Mesenchymal stem cell (in vitro differentiated cells and primary cell): ENCODE measurements at regions not wholly inside any gene's neighbourhood (a gene's known extent, or its start where the extent isn't known, plus 50 kb on each side); places are given as distances from the start of the nearest gene placed in this dataset.

Source experiments
- DNase-seq: peaks from one replicate; pipeline ENCODE4 v3.0.0-alpha.2; 2013
- H2AFZ ChIP-seq: one replicate; pipeline ENCODE4 v1.6.1; 2013; ENCODE audit warnings: low read depth, mild to moderate bottlenecking, control low read depth, inconsistent platforms, low read length, moderate library complexity
- H2AK5ac ChIP-seq: 2 replicates; pipeline ENCODE4 v1.6.1; 2013; ENCODE audit warnings: low read length, moderate library complexity, mild to moderate bottlenecking, inconsistent platforms; ENCODE audit not compliant: severe bottlenecking
- H2BK120ac ChIP-seq: one replicate; pipeline ENCODE4 v1.6.1; 2013; ENCODE audit warnings: low read depth, mild to moderate bottlenecking, inconsistent platforms, low read length, moderate library complexity
- H2BK12ac ChIP-seq, 2 experiments: one replicate each; pipeline ENCODE4 v1.6.1; 2013; ENCODE audit warnings: inconsistent platforms in 2 of 2, low read length in 2 of 2, mild to moderate bottlenecking in 2 of 2, moderate library complexity in 2 of 2, control low read depth in 1 of 2
- H2BK15ac ChIP-seq: one replicate; pipeline ENCODE4 v1.6.1; 2013; ENCODE audit warnings: mild to moderate bottlenecking, low read depth, inconsistent platforms; ENCODE audit not compliant: poor library complexity, severe bottlenecking
- H2BK5ac ChIP-seq: 2 replicates; pipeline ENCODE4 v1.6.1; 2013; ENCODE audit warnings: low read depth, mild to moderate bottlenecking, low read length, control low read depth, inconsistent platforms; ENCODE audit not compliant: poor library complexity, severe bottlenecking
- H3K14ac ChIP-seq, 2 experiments: one replicate each; pipeline ENCODE4 v1.6.1; 2013; ENCODE audit warnings: inconsistent platforms in 2 of 2, low read length in 2 of 2, control low read depth in 1 of 2, mild to moderate bottlenecking in 1 of 2, moderate library complexity in 1 of 2
- H3K18ac ChIP-seq, 2 experiments: one replicate each; pipeline ENCODE4 v1.6.1; 2013; ENCODE audit warnings: inconsistent platforms in 2 of 2, low read length in 2 of 2, control low read depth in 1 of 2, low read depth in 1 of 2, mild to moderate bottlenecking in 1 of 2
- H3K23ac ChIP-seq, 2 experiments: one replicate each; pipeline ENCODE4 v1.6.1; 2013; ENCODE audit warnings: inconsistent platforms in 2 of 2, low read length in 2 of 2, mild to moderate bottlenecking in 2 of 2, moderate library complexity in 2 of 2, control low read depth in 1 of 2
- H3K27ac ChIP-seq: 2 replicates; pipeline ENCODE4 v1.5.1; 2013; ENCODE audit warnings: mild to moderate bottlenecking, moderate library complexity, low read length, control low read depth, inconsistent platforms; ENCODE audit not compliant: poor library complexity, severe bottlenecking
- H3K27me3 ChIP-seq, 2 experiments: 2 replicates each; pipeline versions ENCODE4 v1.6.1 to v1.7.0; 2013; ENCODE audit warnings: low read length in 2 of 2, mild to moderate bottlenecking in 2 of 2, moderate library complexity in 2 of 2, control low read depth in 1 of 2, inconsistent platforms in 1 of 2; ENCODE audit not compliant: control insufficient read depth in 1 of 2, insufficient read depth in 1 of 2
- H3K36me3 ChIP-seq, 2 experiments: 2 replicates each; pipeline versions ENCODE4 v1.6.1 to v1.7.0; 2013; ENCODE audit warnings: low read length in 2 of 2, control low read depth in 1 of 2, inconsistent platforms in 1 of 2, low read depth in 1 of 2, mild to moderate bottlenecking in 1 of 2; ENCODE audit not compliant: insufficient read depth in 2 of 2, control insufficient read depth in 1 of 2
- H3K4ac ChIP-seq, 2 experiments: one replicate each; pipeline ENCODE4 v1.6.1; 2013; ENCODE audit warnings: inconsistent platforms in 2 of 2, low read length in 2 of 2, mild to moderate bottlenecking in 2 of 2, moderate library complexity in 2 of 2, control low read depth in 1 of 2, low read depth in 1 of 2
- H3K4me1 ChIP-seq: 2 replicates; pipeline ENCODE4 v1.6.1; 2013; ENCODE audit warnings: low read depth, low read length, control low read depth; ENCODE audit not compliant: control insufficient read depth, insufficient read depth
- H3K4me2 ChIP-seq: 2 replicates; pipeline ENCODE4 v1.6.1; 2013; ENCODE audit warnings: low read length, mild to moderate bottlenecking, inconsistent platforms; ENCODE audit not compliant: poor library complexity, severe bottlenecking
- H3K4me3 ChIP-seq, 2 experiments: 2 replicates each; pipeline versions ENCODE4 v1.5.1 to v1.7.0; 2013; ENCODE audit warnings: low read length in 2 of 2, mild to moderate bottlenecking in 2 of 2, control low read depth in 1 of 2, low read depth in 1 of 2; ENCODE audit not compliant: insufficient read depth in 1 of 2
- H3K79me1 ChIP-seq: replicated peaks from 2 replicates; pipeline ENCODE4 v1.6.1; 2013; ENCODE audit warnings: mild to moderate bottlenecking, control low read depth, low read length, inconsistent platforms; ENCODE audit not compliant: poor library complexity, severe bottlenecking
- H3K9ac ChIP-seq: 2 replicates; pipeline ENCODE4 v1.7.0; 2013; ENCODE audit warnings: mild to moderate bottlenecking, low read length, moderate library complexity
- H3K9me3 ChIP-seq: 2 replicates; pipeline ENCODE4 v1.7.0; 2013; ENCODE audit warnings: mild to moderate bottlenecking, low read length; ENCODE audit not compliant: control insufficient read depth
- H4K8ac ChIP-seq: one replicate; pipeline ENCODE4 v1.6.1; 2013; ENCODE audit warnings: inconsistent platforms, mild to moderate bottlenecking, low read length, moderate library complexity
- H4K91ac ChIP-seq: one replicate; pipeline ENCODE4 v1.6.1; 2013; ENCODE audit warnings: mild to moderate bottlenecking, low read length, inconsistent platforms
- WGBS: methylation state at CpG from one replicate; pipeline ENCODE4 v1.1.7; 2013; ENCODE audit warnings: mixed read lengths; 5-methylcytosine and 5-hydroxymethylcytosine counted together

DNA sequence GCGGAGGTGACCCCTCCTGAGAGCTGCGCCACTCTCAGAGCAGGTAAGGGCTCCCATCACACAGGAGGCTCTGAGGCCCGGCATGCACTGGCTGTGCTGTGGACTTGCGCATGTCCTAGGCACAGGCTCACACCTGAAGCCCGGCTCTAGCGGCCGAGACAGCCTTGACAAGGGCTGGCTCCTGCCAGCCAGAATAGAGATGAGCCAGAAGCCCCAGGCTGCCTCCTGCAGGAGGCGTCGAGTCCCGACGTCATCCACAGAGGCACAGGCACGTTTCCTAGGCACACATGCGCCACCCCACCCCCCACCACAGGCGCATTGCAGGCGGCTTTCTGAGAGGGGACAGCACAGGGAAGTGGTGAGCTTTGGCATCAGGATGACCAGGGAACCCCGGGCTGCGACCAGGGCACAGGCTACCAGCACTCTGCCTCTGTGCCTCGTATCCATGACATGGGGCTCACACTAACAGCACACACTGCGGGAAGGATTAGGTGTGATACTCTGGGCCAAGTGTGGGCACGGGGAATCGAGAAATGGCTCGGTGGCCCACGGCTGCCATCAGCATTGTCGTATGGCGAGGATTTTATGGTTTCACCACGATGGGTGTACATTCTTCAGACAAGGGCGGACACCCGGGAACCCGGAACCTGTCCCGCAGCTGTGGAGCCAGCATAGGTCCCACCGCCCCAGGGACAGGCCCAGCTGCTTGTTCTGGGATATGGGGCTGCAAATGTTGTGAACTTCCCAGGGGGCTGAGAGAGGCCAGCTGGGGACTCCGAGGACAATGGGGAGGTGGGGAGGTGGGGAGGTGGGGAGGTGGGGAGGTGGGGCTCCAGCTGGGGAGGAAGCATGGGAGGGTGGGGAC, 90.7 kb upstream of the ADRA2C start:
- H2AK5ac ChIP-seq: no peak overlapping the region
- no peak overlapping the region for H2BK12ac ChIP-seq
- no peak overlapping the region for H4K8ac ChIP-seq
- peaks cover 5% of the 10 kb centered on the region for H3K4me1 ChIP-seq
- no peak overlapping the region for H3K18ac ChIP-seq
- H3K9me3 ChIP-seq: peaks cover 4% of the 10 kb centered on the region
- no peak overlapping the region for H3K9ac ChIP-seq
- no peak overlapping the region for H3K27ac ChIP-seq
- H2AFZ ChIP-seq: no peak overlapping the region
- H3K4me2 ChIP-seq: no peak overlapping the region
- no peak for DNase-seq
- no peak overlapping the region for H4K91ac ChIP-seq
- no peaks in the 10 kb centered on the region for H3K79me1 ChIP-seq
- H2BK15ac ChIP-seq: no peak overlapping the region
- no peak overlapping the region for H3K14ac ChIP-seq
- no peak overlapping the region for H3K23ac ChIP-seq
- no peak overlapping the region for H3K4me3 ChIP-seq
- H3K27me3 ChIP-seq: peaks cover 15 to 64% of the 10 kb centered on the region in 2 experiments
- 76% methylated on average over 31 of the region's 32 CpGs for WGBS
- peaks cover 0 to 4% of the 10 kb centered on the region in 2 experiments for H3K36me3 ChIP-seq
- no peak overlapping the region for H3K4ac ChIP-seq
- no peak overlapping the region for H2BK5ac ChIP-seq
- no peak overlapping the region for H2BK120ac ChIP-seq

DNA sequence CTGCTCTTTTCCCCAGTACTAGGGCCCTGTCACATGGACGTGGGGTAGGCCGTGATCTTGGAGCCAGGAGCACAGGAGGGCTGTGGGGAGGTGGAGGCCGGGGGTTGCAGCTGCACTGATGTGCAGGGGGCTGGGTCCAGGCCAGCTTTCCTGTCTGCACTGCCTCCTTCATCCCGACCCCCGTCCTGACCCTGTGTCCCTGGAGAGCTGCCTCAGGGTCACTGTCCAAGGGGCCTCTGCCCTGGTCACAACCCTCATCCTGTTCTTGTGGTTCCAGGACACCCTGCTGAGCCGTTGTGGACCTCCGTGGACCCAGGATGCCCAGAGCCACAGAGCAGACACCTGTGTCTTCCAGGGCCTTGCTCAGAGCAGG, 91.7 kb upstream of the ADRA2C start:
- WGBS: 40% methylated on average over 7 of the region's 7 CpGs
- Histone ChIP-seq H3K9me3 (peaks cover 4% of the 10 kb centered on the region), H3K27me3 (peaks cover 15 to 60% of the 10 kb centered on the region in 2 experiments), H3K79me1 (no peaks in the 10 kb centered on the region), H3K4ac (no peak overlapping the region), H2AFZ (no peak overlapping the region), H3K14ac (no peak overlapping the region), H3K9ac (no peak overlapping the region), H3K4me2 (no peak overlapping the region), H2BK120ac (no peak overlapping the region), H3K18ac (no peak overlapping the region), H2BK12ac (no peak overlapping the region), H3K36me3 (peaks cover 0 to 4% of the 10 kb centered on the region in 2 experiments), H2BK15ac (no peak overlapping the region), H4K8ac (no peak overlapping the region), H3K4me1 (peaks cover 5% of the 10 kb centered on the region), H3K23ac (no peak overlapping the region), H2AK5ac (no peak overlapping the region), H3K4me3 (no peak overlapping the region), H3K27ac (no peak overlapping the region), H2BK5ac (no peak overlapping the region), H4K91ac (no peak overlapping the region)
- no peak for DNase-seq

DNA sequence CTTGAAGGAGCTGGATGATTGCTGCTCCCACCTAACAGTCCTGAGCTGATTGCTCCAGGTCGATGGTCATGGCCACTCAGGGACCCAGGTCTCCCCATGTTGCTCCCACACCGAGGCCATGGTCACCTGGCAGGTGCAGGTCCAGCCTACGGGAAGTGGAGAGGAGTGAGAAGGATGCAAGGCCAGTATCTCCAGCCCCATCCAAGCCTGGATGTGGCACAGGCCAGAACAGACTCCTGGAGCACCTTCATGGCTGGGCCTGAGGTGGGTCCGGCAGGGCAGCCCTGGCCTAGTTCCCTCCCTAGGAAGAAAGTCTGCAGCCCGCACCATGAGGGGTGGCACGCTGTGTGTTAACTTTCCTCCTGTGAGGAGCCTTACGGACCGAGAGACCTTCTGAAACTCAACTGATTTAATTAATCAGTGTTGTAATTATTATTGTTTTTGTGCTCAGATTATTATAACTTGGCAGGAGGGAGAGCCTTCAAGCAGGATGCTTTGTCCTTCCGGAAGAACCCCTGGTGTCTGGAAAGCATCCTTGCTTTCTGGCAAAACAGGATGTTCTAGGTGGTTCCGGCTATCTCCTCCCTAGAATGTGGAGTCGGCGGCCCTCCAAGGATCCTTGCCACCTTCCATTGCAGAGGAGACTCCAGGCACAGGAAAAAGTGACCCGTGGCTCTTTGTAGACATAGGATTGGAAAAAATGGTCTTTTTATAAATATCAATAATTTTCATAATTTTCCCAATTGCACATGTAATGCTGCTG, 92.3 kb upstream of the ADRA2C start:
- H2BK12ac ChIP-seq: no peak overlapping the region
- H3K4me2 ChIP-seq: no peak overlapping the region
- no peak overlapping the region for H2AK5ac ChIP-seq
- no peak overlapping the region for H2BK15ac ChIP-seq
- H3K27ac ChIP-seq: no peak overlapping the region
- no peak overlapping the region for H4K91ac ChIP-seq
- H3K27me3 ChIP-seq: peaks cover 15 to 60% of the 10 kb centered on the region in 2 experiments
- no peak for DNase-seq
- H3K23ac ChIP-seq: no peak overlapping the region
- H3K4ac ChIP-seq: no peak overlapping the region
- H3K4me3 ChIP-seq: no peak overlapping the region
- H4K8ac ChIP-seq: no peak overlapping the region
- peaks cover 5% of the 10 kb centered on the region for H3K4me1 ChIP-seq
- H2AFZ ChIP-seq: no peak overlapping the region
- no peak overlapping the region for H3K14ac ChIP-seq
- H3K9ac ChIP-seq: no peak overlapping the region
- H3K79me1 ChIP-seq: no peaks in the 10 kb centered on the region
- WGBS: 74% methylated on average over 10 of the region's 13 CpGs
- H2BK120ac ChIP-seq: no peak overlapping the region
- H3K18ac ChIP-seq: no peak overlapping the region
- peaks cover 4% of the 10 kb centered on the region for H3K9me3 ChIP-seq
- peaks cover 0 to 4% of the 10 kb centered on the region in 2 experiments for H3K36me3 ChIP-seq
- no peak overlapping the region for H2BK5ac ChIP-seq

DNA sequence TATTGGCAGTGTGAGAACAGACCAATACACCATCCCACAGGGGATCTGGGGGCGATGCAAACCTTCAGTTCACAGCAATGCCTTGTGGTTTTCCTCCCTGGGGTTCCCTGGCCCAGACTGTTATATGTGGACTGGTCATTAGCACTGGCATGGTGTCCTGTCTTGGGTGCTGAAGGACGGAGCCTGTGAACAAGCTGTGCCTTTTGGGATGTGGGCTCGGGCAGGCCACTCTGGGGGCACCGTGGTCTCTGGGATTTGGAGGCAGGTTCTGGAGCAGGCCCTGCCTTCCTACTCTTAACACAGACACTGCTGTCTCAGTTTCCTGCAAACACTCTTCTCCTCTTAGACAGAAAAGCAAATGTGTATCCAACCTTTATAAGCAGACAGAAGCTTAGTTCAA, 93.0 kb upstream of the ADRA2C start:
- Histone ChIP-seq H3K4ac (no peak overlapping the region), H3K14ac (no peak overlapping the region), H3K18ac (no peak overlapping the region), H2BK12ac (no peak overlapping the region), H2BK15ac (no peak overlapping the region), H3K9me3 (peaks cover 4% of the 10 kb centered on the region), H2AFZ (no peak overlapping the region), H3K4me2 (no peak overlapping the region), H2BK5ac (no peak overlapping the region), H3K4me3 (no peak overlapping the region), H3K4me1 (peaks cover 5% of the 10 kb centered on the region), H3K23ac (no peak overlapping the region), H2BK120ac (no peak overlapping the region), H2AK5ac (no peak overlapping the region), H3K79me1 (no peaks in the 10 kb centered on the region), H3K27ac (no peak overlapping the region), H3K36me3 (peaks cover 0 to 4% of the 10 kb centered on the region in 2 experiments), H4K8ac (no peak overlapping the region), H4K91ac (no peak overlapping the region), H3K27me3 (peaks cover 15 to 54% of the 10 kb centered on the region in 2 experiments), H3K9ac (no peak overlapping the region)
- WGBS: 87% methylated on average over 4 of the region's 4 CpGs
- DNase-seq: no peak
